Glomerular visceral epithelial cell (primary cell): ENCODE measurements at regions not wholly inside any gene's neighbourhood (a gene's known extent, or its start where the extent isn't known, plus 50 kb on each side); places are given as distances from the start of the nearest gene placed in this dataset.

ENCODE experiments used
- DNase-seq: peaks from one replicate; pipeline ENCODE4 v3.0.0-alpha.2; 2016; ENCODE audit errors: extremely low spot score

DNA sequence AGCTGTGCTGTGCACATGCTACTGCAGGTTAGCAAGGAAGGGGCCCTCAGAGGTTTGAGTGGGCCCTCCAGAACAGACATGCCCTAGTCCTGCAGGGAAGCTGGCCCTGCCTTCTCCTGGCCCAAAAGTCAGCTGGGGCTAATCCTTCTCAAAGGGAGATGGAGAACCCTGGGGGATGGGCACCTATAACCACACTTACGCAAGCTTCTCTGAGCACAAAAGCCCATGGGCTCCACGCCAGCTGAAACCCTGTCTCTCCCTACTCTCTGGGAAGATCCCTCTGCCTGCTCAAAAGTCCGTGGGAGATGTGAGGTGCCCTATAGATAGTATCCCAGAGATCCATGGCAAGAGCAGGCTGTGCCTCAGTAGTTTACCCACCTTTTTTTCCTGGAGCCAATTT is 58.9 kb upstream of the DKK2 start:
- no peak for DNase-seq

DNA sequence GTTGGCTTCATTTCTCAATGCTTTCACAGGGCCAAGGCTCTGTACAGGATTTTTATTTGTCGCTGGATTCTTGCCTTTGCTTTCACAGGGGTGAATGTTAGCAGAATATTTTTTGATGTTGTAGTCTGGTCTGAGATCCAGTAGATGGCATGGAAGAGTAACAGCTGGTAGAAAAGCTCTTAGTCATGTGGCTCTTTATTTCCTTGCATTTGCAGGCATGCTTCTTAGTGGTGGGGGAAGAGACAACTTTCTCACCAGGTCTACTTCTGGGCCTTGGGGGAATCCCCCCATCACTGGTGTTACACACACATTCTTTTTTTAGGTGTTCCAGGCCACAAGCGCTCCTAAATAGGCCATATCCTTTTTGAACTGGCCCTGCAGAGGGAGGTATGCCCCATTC is 58.2 kb upstream of the DKK2 start:
- DNase-seq: peak; percentile 6
